GM23338 (cell line): ENCODE measurements at regions not wholly inside any gene's neighbourhood (a gene's known extent, or its start where the extent isn't known, plus 50 kb on each side); places are given as distances from the start of the nearest gene placed in this dataset.

Experiments used
- ATAC-seq: fragments of 200-7000 bp; cut with Tn5 transposase; 3 replicates; pipeline ENCODE4 v1.9.1; 2020
- DNase-seq: peaks from one replicate; pipeline ENCODE4 v3.0.0-alpha.2; 2015; ENCODE audit warnings: low spot score
- H2AFZ ChIP-seq: fragments of 200-600 bp; sonication (generic); 2 replicates; pipeline ENCODE4 v1.8.0; 2016; ENCODE audit warnings: antibody characterized with exemption, mild to moderate bottlenecking, moderate library complexity
- H3F3A ChIP-seq: fragments of 200-600 bp; sonication (generic); replicated peaks from 2 replicates; pipeline ENCODE4 v1.8.0; 2017; ENCODE audit warnings: antibody characterized with exemption, mixed run types, low read depth
- H3K27ac ChIP-seq: fragments of 200-600 bp; sonication (generic); 2 replicates; pipeline ENCODE4 v1.6.1; 2016; ENCODE audit warnings: low read depth
- H3K27me3 ChIP-seq: fragments of 200-600 bp; sonication (generic); 2 replicates; pipeline ENCODE4 v1.8.0; 2016; ENCODE audit warnings: mild to moderate bottlenecking, mixed run types, moderate library complexity; ENCODE audit not compliant: insufficient read depth
- H3K36me3 ChIP-seq: fragments of 200-600 bp; sonication (generic); 2 replicates; pipeline ENCODE4 v1.8.0; 2016; ENCODE audit warnings: mild to moderate bottlenecking; ENCODE audit not compliant: insufficient read depth
- H3K4me1 ChIP-seq: fragments of 200-600 bp; sonication (generic); 2 replicates; pipeline ENCODE4 v1.8.0; 2016; ENCODE audit warnings: mild to moderate bottlenecking, moderate library complexity; ENCODE audit not compliant: insufficient read depth
- H3K4me2 ChIP-seq: fragments of 200-600 bp; sonication (generic); 2 replicates; pipeline ENCODE4 v1.7.1; 2017; ENCODE audit warnings: mixed run types
- H3K4me3 ChIP-seq: fragments of 200-600 bp; sonication (generic); 2 replicates; pipeline ENCODE4 v1.6.1; 2016; ENCODE audit warnings: mixed run types
- H3K79me2 ChIP-seq: fragments of 200-600 bp; sonication (generic); replicated peaks from 2 replicates; pipeline ENCODE4 v1.8.0; 2017; ENCODE audit warnings: mild to moderate bottlenecking; ENCODE audit not compliant: insufficient read depth
- H3K9me2 ChIP-seq: fragments of 200-600 bp; sonication (generic); 2 replicates; pipeline ENCODE4 v1.8.0; 2017; ENCODE audit not compliant: insufficient read depth
- H4K20me1 ChIP-seq: fragments of 200-600 bp; sonication (generic); replicated peaks from 2 replicates; pipeline ENCODE4 v1.8.0; 2017; ENCODE audit warnings: mild to moderate bottlenecking; ENCODE audit not compliant: insufficient read depth
- H3K27ac Mint-ChIP-seq: 2 replicates; pipeline ENCODE4 v1.8.0; 2020; ENCODE audit warnings: inconsistent platforms, mild to moderate bottlenecking, moderate library complexity, mixed read lengths
- H3K27me3 Mint-ChIP-seq: 3 replicates; pipeline ENCODE4 v1.8.0; 2022; ENCODE audit warnings: low read depth, mild to moderate bottlenecking, moderate library complexity, mixed read lengths, inconsistent platforms; ENCODE audit not compliant: insufficient read depth, poor library complexity
- H3K36me3 Mint-ChIP-seq: 3 replicates; pipeline ENCODE4 v1.8.0; 2021; ENCODE audit warnings: low read depth, mild to moderate bottlenecking, inconsistent platforms, moderate library complexity, mixed read lengths
- H3K4me1 Mint-ChIP-seq: 3 replicates; pipeline ENCODE4 v1.8.0; 2020; ENCODE audit warnings: mild to moderate bottlenecking, inconsistent platforms, mixed read lengths
- H3K4me3 Mint-ChIP-seq: 3 replicates; pipeline ENCODE4 v1.8.0; 2021; ENCODE audit warnings: moderate library complexity, mild to moderate bottlenecking, inconsistent platforms, mixed read lengths
- H3K9me3 Mint-ChIP-seq: 3 replicates; pipeline ENCODE4 v1.8.0; 2020; ENCODE audit warnings: moderate library complexity, mild to moderate bottlenecking, inconsistent platforms, mixed read lengths
- CREB1 ChIP-seq: fragments of 250-450 bp; sonication (Bioruptor Pico); IDR thresholded peaks from 2 replicates; pipeline ENCODE4 v1.5.0; 2020; ENCODE audit warnings: low read depth, mild to moderate bottlenecking, moderate library complexity
- EZH2 ChIP-seq: fragments of 200-600 bp; sonication (generic); IDR thresholded peaks from one replicate; pipeline ENCODE4 v1.8.0; 2017; ENCODE audit warnings: antibody characterized with exemption, mild to moderate bottlenecking, low read depth; ENCODE audit not compliant: unreplicated experiment
- JUNB ChIP-seq: IDR thresholded peaks from one replicate; pipeline ENCODE4 v1.6.1; 2016; ENCODE audit warnings: antibody characterized with exemption; ENCODE audit not compliant: unreplicated experiment
- POLR2AphosphoS5 ChIP-seq: IDR thresholded peaks from 2 replicates; pipeline ENCODE4 v1.6.1; 2016; ENCODE audit warnings: antibody characterized with exemption, low read depth
- STAT1 ChIP-seq: IDR thresholded peaks from one replicate; pipeline ENCODE4 v1.6.1; 2016; ENCODE audit warnings: antibody characterized with exemption; ENCODE audit not compliant: unreplicated experiment
- ZNF114 ChIP-seq: fragments of 250-450 bp; sonication (Bioruptor Pico); IDR thresholded peaks from 2 replicates; pipeline ENCODE4 v1.5.0; 2020; ENCODE audit warnings: mild to moderate bottlenecking, moderate library complexity
- ZNF331 ChIP-seq: fragments of 250-450 bp; sonication (Bioruptor Pico); IDR thresholded peaks from 2 replicates; pipeline ENCODE4 v1.5.0; 2020; ENCODE audit warnings: low read depth, mild to moderate bottlenecking, moderate library complexity
- TF ChIP-seq, protein P1 (sequence below): IDR thresholded peaks from one replicate; pipeline ENCODE4 v1.6.1; 2018; ENCODE audit warnings: antibody characterized with exemption; ENCODE audit not compliant: unreplicated experiment
- TF ChIP-seq, protein P2 (sequence below): fragments of 250-450 bp; sonication (Bioruptor Pico); IDR thresholded peaks from 2 replicates; pipeline ENCODE4 v1.5.0; 2020; ENCODE audit warnings: mild to moderate bottlenecking, moderate library complexity
- TF ChIP-seq, protein P3 (sequence below), 2 experiments: fragments of 200-600 bp in 1 of 2; sonication (generic) in 1 of 2; conservative IDR thresholded peaks; 2 replicates each; pipeline versions ENCODE4 v1.5.1 to v1.6.1; 2016 to 2017; ENCODE audit warnings: antibody characterized with exemption in 2 of 2, low read depth in 2 of 2, mild to moderate bottlenecking in 2 of 2, moderate library complexity in 1 of 2

DNA sequence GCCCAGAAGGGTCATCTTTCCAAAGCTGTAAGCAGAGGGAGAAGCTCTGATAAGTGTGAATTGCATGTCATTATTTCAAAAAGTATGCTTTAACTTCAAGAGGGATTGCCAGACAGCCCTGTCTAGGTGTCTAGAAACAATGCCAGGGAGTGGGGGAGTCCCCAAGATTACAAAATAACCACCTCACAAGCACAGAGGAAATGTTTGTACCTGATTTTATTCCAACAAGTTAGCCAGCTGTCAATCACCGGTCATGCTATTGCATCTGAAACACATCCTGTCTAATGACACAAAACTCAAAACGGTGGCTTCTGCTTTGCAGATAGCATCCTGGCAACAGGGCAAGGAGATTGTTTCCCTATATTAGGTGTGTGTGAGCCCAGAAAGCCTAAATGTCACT, 154.2 kb upstream of the WWC1 start (continued):
- TF ChIP-seq, protein P1, sequence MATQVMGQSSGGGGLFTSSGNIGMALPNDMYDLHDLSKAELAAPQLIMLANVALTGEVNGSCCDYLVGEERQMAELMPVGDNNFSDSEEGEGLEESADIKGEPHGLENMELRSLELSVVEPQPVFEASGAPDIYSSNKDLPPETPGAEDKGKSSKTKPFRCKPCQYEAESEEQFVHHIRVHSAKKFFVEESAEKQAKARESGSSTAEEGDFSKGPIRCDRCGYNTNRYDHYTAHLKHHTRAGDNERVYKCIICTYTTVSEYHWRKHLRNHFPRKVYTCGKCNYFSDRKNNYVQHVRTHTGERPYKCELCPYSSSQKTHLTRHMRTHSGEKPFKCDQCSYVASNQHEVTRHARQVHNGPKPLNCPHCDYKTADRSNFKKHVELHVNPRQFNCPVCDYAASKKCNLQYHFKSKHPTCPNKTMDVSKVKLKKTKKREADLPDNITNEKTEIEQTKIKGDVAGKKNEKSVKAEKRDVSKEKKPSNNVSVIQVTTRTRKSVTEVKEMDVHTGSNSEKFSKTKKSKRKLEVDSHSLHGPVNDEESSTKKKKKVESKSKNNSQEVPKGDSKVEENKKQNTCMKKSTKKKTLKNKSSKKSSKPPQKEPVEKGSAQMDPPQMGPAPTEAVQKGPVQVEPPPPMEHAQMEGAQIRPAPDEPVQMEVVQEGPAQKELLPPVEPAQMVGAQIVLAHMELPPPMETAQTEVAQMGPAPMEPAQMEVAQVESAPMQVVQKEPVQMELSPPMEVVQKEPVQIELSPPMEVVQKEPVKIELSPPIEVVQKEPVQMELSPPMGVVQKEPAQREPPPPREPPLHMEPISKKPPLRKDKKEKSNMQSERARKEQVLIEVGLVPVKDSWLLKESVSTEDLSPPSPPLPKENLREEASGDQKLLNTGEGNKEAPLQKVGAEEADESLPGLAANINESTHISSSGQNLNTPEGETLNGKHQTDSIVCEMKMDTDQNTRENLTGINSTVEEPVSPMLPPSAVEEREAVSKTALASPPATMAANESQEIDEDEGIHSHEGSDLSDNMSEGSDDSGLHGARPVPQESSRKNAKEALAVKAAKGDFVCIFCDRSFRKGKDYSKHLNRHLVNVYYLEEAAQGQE, result no peak
- no peak for TF ChIP-seq EZH2
- TF ChIP-seq ZNF114 (CRISPR knock-in tag), result no peak

DNA sequence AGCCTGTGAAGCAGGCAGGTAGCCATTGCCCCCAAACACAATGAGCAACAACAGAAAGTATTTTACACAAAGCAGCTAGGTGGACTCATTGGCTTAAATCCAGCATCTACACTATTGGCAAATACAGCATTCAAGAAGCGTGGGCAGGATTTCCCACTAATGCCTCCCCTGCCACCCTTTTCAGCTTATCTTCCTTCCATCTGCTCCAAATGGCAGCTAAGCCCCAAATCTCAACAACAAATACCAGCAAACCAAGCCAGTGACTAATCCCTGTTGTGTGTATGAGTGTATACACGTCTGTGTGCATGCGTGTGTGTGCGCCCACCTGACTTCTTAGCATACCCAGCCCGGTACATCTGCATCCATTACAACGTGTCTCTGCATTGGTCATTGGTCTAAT, 151.2 kb upstream of the WWC1 start:
- no peaks in the 10 kb centered on the region for H3K36me3 Mint-ChIP-seq
- TF ChIP-seq ZNF331 (CRISPR knock-in tag), result no peak
- no peak for TF ChIP-seq EZH2
- TF ChIP-seq, protein P2, sequence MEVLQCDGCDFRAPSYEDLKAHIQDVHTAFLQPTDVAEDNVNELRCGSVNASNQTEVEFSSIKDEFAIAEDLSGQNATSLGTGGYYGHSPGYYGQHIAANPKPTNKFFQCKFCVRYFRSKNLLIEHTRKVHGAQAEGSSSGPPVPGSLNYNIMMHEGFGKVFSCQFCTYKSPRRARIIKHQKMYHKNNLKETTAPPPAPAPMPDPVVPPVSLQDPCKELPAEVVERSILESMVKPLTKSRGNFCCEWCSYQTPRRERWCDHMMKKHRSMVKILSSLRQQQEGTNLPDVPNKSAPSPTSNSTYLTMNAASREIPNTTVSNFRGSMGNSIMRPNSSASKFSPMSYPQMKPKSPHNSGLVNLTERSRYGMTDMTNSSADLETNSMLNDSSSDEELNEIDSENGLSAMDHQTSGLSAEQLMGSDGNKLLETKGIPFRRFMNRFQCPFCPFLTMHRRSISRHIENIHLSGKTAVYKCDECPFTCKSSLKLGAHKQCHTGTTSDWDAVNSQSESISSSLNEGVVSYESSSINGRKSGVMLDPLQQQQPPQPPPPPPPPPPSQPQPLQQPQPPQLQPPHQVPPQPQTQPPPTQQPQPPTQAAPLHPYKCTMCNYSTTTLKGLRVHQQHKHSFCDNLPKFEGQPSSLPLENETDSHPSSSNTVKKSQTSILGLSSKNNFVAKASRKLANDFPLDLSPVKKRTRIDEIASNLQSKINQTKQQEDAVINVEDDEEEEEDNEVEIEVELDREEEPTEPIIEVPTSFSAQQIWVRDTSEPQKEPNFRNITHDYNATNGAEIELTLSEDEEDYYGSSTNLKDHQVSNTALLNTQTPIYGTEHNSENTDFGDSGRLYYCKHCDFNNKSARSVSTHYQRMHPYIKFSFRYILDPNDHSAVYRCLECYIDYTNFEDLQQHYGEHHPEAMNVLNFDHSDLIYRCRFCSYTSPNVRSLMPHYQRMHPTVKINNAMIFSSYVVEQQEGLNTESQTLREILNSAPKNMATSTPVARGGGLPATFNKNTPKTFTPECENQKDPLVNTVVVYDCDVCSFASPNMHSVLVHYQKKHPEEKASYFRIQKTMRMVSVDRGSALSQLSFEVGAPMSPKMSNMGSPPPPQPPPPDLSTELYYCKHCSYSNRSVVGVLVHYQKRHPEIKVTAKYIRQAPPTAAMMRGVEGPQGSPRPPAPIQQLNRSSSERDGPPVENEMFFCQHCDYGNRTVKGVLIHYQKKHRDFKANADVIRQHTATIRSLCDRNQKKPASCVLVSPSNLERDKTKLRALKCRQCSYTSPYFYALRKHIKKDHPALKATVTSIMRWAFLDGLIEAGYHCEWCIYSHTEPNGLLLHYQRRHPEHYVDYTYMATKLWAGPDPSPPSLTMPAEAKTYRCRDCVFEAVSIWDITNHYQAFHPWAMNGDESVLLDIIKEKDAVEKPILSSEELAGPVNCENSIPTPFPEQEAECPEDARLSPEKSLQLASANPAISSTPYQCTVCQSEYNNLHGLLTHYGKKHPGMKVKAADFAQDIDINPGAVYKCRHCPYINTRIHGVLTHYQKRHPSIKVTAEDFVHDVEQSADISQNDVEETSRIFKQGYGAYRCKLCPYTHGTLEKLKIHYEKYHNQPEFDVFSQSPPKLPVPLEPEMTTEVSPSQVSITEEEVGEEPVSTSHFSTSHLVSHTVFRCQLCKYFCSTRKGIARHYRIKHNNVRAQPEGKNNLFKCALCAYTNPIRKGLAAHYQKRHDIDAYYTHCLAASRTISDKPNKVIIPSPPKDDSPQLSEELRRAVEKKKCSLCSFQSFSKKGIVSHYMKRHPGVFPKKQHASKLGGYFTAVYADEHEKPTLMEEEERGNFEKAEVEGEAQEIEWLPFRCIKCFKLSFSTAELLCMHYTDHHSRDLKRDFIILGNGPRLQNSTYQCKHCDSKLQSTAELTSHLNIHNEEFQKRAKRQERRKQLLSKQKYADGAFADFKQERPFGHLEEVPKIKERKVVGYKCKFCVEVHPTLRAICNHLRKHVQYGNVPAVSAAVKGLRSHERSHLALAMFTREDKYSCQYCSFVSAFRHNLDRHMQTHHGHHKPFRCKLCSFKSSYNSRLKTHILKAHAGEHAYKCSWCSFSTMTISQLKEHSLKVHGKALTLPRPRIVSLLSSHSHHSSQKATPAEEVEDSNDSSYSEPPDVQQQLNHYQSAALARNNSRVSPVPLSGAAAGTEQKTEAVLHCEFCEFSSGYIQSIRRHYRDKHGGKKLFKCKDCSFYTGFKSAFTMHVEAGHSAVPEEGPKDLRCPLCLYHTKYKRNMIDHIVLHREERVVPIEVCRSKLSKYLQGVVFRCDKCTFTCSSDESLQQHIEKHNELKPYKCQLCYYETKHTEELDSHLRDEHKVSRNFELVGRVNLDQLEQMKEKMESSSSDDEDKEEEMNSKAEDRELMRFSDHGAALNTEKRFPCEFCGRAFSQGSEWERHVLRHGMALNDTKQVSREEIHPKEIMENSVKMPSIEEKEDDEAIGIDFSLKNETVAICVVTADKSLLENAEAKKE (CRISPR knock-in tag), result no peak
- TF ChIP-seq, protein P3, sequence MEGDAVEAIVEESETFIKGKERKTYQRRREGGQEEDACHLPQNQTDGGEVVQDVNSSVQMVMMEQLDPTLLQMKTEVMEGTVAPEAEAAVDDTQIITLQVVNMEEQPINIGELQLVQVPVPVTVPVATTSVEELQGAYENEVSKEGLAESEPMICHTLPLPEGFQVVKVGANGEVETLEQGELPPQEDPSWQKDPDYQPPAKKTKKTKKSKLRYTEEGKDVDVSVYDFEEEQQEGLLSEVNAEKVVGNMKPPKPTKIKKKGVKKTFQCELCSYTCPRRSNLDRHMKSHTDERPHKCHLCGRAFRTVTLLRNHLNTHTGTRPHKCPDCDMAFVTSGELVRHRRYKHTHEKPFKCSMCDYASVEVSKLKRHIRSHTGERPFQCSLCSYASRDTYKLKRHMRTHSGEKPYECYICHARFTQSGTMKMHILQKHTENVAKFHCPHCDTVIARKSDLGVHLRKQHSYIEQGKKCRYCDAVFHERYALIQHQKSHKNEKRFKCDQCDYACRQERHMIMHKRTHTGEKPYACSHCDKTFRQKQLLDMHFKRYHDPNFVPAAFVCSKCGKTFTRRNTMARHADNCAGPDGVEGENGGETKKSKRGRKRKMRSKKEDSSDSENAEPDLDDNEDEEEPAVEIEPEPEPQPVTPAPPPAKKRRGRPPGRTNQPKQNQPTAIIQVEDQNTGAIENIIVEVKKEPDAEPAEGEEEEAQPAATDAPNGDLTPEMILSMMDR (conservative IDR thresholded peaks at IDR 0.05; ENCODE audit: low read depth in 2 of 2), result no peak
- no peak for TF ChIP-seq JUNB
- no peak for TF ChIP-seq POLR2AphosphoS5
- TF ChIP-seq, protein P1, result no peak
- TF ChIP-seq STAT1, result no peak
- TF ChIP-seq ZNF114 (CRISPR knock-in tag), result no peak
- TF ChIP-seq CREB1, result no peak

More for the DNA sequence above, 151.2 kb upstream of the WWC1 start:
- Histone ChIP-seq H3F3A (no peaks in the 10 kb centered on the region), H3K4me1 (peaks cover 5% of the 10 kb centered on the region; the same call in 1 of the 2 replicates), H3K4me3 (no peak overlapping the region), H4K20me1 (no peaks in the 10 kb centered on the region), H3K36me3 (no peaks in the 10 kb centered on the region), H3K27me3 (no peaks in the 10 kb centered on the region), H3K4me2 (no peak overlapping the region), H3K79me2 (no peaks in the 10 kb centered on the region), H2AFZ (no peak overlapping the region), H3K9me2 (no peaks in the 10 kb centered on the region), H3K27ac (no peak overlapping the region)
- Mint-ChIP-seq H3K27me3 (no peaks in the 10 kb centered on the region), H3K9me3 (no peaks in the 10 kb centered on the region), H3K4me1 (peaks cover 33% of the 10 kb centered on the region), H3K4me3 (no peak overlapping the region), H3K27ac (no peak overlapping the region)
- no peak for ATAC-seq
- DNase-seq, result no peak
